ENCODE measurements at regions not wholly inside any gene's neighbourhood (a gene's known extent, or its start where the extent isn't known, plus 50 kb on each side); places are given as distances from the start of the nearest gene placed in this dataset.

- TF ChIP-seq, protein P1, sequence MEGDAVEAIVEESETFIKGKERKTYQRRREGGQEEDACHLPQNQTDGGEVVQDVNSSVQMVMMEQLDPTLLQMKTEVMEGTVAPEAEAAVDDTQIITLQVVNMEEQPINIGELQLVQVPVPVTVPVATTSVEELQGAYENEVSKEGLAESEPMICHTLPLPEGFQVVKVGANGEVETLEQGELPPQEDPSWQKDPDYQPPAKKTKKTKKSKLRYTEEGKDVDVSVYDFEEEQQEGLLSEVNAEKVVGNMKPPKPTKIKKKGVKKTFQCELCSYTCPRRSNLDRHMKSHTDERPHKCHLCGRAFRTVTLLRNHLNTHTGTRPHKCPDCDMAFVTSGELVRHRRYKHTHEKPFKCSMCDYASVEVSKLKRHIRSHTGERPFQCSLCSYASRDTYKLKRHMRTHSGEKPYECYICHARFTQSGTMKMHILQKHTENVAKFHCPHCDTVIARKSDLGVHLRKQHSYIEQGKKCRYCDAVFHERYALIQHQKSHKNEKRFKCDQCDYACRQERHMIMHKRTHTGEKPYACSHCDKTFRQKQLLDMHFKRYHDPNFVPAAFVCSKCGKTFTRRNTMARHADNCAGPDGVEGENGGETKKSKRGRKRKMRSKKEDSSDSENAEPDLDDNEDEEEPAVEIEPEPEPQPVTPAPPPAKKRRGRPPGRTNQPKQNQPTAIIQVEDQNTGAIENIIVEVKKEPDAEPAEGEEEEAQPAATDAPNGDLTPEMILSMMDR (IDR thresholded peaks at IDR 0.05), result no peak
- no peak for TF ChIP-seq POLR2A (IDR thresholded peaks at IDR 0.05)
These were observed 663.8 kb upstream of the API5 start for GRCh38 chr11:42647993-42648392.
